ENCODE measurements at regions not wholly inside any gene's neighbourhood (a gene's known extent, or its start where the extent isn't known, plus 50 kb on each side); places are given as distances from the start of the nearest gene placed in this dataset.

DNA sequence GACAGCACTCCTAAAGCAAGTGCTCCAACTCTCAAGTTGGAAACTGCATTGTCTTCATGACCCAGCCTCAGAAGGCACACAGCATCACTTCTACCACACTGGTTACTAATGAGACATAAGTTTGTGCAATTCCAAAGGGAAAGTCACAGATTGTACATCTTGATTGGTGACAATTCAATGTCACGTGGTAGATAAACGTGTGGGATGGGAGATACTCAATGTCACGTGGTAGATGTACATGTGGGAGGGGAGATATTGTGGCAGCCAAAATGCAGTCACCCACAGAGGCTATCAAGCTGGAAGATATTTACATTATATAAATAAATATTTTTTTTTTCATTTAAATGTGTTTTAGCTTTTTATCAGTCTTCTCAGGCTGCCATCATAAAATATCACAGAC is 393.3 kb downstream of the KIF16B start:
- TF ChIP-seq POLR2A (IDR thresholded peaks at IDR 0.05) (no peak), EP300 (IDR thresholded peaks at IDR 0.05) (no peak), POLR2AphosphoS5 (IDR thresholded peaks at IDR 0.05) (no peak), CTCF (IDR thresholded peaks at IDR 0.05) (no peak)
